ENCODE measurements at regions not wholly inside any gene's neighbourhood (a gene's known extent, or its start where the extent isn't known, plus 50 kb on each side); places are given as distances from the start of the nearest gene placed in this dataset.

- TF ChIP-seq, protein P1, sequence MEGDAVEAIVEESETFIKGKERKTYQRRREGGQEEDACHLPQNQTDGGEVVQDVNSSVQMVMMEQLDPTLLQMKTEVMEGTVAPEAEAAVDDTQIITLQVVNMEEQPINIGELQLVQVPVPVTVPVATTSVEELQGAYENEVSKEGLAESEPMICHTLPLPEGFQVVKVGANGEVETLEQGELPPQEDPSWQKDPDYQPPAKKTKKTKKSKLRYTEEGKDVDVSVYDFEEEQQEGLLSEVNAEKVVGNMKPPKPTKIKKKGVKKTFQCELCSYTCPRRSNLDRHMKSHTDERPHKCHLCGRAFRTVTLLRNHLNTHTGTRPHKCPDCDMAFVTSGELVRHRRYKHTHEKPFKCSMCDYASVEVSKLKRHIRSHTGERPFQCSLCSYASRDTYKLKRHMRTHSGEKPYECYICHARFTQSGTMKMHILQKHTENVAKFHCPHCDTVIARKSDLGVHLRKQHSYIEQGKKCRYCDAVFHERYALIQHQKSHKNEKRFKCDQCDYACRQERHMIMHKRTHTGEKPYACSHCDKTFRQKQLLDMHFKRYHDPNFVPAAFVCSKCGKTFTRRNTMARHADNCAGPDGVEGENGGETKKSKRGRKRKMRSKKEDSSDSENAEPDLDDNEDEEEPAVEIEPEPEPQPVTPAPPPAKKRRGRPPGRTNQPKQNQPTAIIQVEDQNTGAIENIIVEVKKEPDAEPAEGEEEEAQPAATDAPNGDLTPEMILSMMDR (IDR thresholded peaks at IDR 0.05; ENCODE audit: low read depth, low read length, missing control alignments): no peak
- DNase-seq (ENCODE audit: low read depth): no peak
These were observed 241.5 kb downstream of the COX18 start for GRCh38 chr4:72827968-72828367.

GRCh38 chr4:72820107-72820506, 249.4 kb downstream of the COX18 start:
- H3K4me3 ChIP-seq (ENCODE audit: low read depth, low read length): no peak overlapping the region
- no peak for DNase-seq (ENCODE audit: low read depth)
- in situ Hi-C loops (cut with HindIII; ENCODE audit: low sequenced_read_pairs): no loop called here
- TF ChIP-seq, protein P1 (IDR thresholded peaks at IDR 0.05; ENCODE audit: low read depth, low read length, missing control alignments): no peak

More at GRCh38 chr4:72827968-72828367, 241.5 kb downstream of the COX18 start:
- no peak overlapping the region for H3K4me3 ChIP-seq (ENCODE audit: low read depth, low read length)
- in situ Hi-C loops (cut with HindIII; ENCODE audit: low sequenced_read_pairs): no loop called here

DNA sequence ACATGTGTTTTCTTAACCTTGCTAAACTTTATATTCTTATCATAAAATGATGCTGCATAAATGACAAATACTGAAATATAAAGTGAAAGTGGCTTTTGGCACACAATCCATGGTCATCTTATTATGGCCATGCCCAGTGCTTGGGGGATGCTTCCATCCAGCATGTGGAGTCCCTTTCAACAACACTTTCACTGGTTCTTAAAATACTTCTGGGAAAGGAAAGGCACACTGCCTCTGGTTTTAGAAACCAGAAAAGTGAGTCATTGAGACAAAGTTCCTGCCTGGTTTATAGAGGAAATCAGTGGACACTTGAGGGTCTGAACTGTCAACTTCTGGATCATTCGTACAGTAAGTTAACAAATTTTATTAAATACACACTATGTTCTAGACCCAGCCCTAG, 248.0 kb upstream of the ADAMTS3 start:
- TF ChIP-seq, protein P1 (IDR thresholded peaks at IDR 0.05; ENCODE audit: low read depth, low read length, missing control alignments): no peak
- in situ Hi-C loops (cut with HindIII; ENCODE audit: low sequenced_read_pairs): no loop called here
- no peak overlapping the region for H3K4me3 ChIP-seq (ENCODE audit: low read depth, low read length)
- no peak for DNase-seq (ENCODE audit: low read depth)

DNA sequence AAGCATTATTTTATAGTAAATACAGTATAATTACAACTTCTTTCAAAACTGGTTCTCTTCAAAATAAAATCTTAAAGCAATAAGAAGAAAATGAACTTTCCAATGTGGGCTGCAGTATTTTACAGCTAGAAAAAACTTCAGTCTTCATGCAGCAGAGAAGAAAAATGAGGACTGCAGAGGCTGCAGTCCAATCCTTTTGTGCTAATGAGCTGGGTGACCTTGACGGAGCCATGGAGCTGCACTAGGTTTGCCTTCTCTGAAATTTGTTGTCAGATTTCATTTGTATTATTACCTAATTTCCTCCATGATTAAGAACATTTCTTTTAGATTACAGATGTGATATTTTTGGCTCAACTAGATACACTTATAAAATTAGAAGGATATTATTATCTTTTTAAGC, 245.2 kb upstream of the ADAMTS3 start:
- TF ChIP-seq, protein P1 (IDR thresholded peaks at IDR 0.05; ENCODE audit: low read depth, low read length, missing control alignments): no peak
- H3K4me3 ChIP-seq (ENCODE audit: low read depth, low read length): no peak overlapping the region
- in situ Hi-C loops (cut with HindIII; ENCODE audit: low sequenced_read_pairs): no loop called here
- DNase-seq (ENCODE audit: low read depth): no peak

DNA sequence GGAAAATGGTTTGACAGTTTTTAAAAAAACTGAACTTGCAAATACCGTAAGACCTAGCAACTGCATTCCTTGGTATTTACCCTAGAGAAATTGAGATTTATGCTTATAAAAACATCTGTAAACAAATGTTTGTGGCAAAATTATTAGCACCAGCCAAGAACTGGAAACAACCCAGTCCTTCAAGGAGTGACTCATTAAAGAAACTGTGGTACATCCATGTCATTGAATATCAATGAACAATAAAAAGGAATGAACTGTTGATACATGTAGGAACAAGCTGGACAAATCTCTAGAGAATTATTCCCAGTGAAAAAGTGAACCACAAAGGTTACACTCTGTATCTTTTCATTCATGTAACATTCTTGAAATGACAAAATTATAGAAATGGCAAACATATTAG, 240.2 kb upstream of the ADAMTS3 start:
- in situ Hi-C loops (cut with HindIII; ENCODE audit: low sequenced_read_pairs): no loop called here
- H3K4me3 ChIP-seq (ENCODE audit: low read depth, low read length): no peak overlapping the region
- no peak for DNase-seq (ENCODE audit: low read depth)
- TF ChIP-seq, protein P1 (IDR thresholded peaks at IDR 0.05; ENCODE audit: low read depth, low read length, missing control alignments): no peak

GRCh38 chr4:72805284-72805683, 236.3 kb upstream of the ADAMTS3 start:
- DNase-seq (ENCODE audit: low read depth): no peak
- in situ Hi-C loops (cut with HindIII; ENCODE audit: low sequenced_read_pairs): no loop called here
- H3K4me3 ChIP-seq (ENCODE audit: low read depth, low read length): no peak overlapping the region
- TF ChIP-seq, protein P1 (IDR thresholded peaks at IDR 0.05; ENCODE audit: low read depth, low read length, missing control alignments): no peak

- TF ChIP-seq, protein P1 (IDR thresholded peaks at IDR 0.05; ENCODE audit: low read depth, low read length, missing control alignments): no peak
- no peak overlapping the region for H3K4me3 ChIP-seq (ENCODE audit: low read depth, low read length)
- in situ Hi-C loops (cut with HindIII; ENCODE audit: low sequenced_read_pairs): no loop called here
These were observed 228.5 kb upstream of the ADAMTS3 start for GRCh38 chr4:72797486-72797885.

More at GRCh38 chr4:72797486-72797885, 228.5 kb upstream of the ADAMTS3 start:
- DNase-seq (ENCODE audit: low read depth): no peak

All from astrocyte of the cerebellum (primary cell).